ENCODE measurements at regions not wholly inside any gene's neighbourhood (a gene's known extent, or its start where the extent isn't known, plus 50 kb on each side); places are given as distances from the start of the nearest gene placed in this dataset.
A peak's percentile ranks its signal among the peaks of the same experiment; 100 is the strongest.

- no peak overlapping the region for H3K4me3 Mint-ChIP-seq
- H3K27ac Mint-ChIP-seq: no peak overlapping the region
- peaks cover 14% of the 10 kb centered on the region for H3K4me1 Mint-ChIP-seq
- ATAC-seq (replicated peaks): no peak
- H3K36me3 Mint-ChIP-seq (ENCODE audit: low read depth): no peaks in the 10 kb centered on the region
- H3K27me3 Mint-ChIP-seq: peaks cover 14% of the 10 kb centered on the region
- H3K9me3 Mint-ChIP-seq: peaks cover 5% of the 10 kb centered on the region
Measured at GRCh38 chr1:5111581-5111980, 457.2 kb downstream of the AJAP1 start.

DNA sequence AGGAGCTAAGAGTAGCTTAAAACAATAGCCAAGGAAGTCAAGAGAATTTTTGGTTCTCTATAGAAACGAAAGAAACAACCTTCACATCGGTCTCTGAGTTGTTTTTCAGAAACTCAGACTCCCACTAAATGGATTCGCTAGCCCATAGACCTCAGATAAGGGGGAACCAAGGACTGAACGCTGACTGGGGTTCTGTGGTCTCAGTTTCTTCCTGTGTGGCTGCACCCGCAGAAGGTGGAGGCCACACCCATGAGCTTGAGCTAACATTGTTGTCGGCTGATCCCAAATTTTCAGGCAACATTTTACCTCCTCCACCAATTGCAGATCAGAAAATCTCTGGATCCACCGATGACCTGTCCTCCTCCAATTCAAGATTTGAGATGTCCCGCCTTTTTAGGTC lies 456.1 kb downstream of the AJAP1 start:
- peak overlapping the region; percentile 10 for H3K4me3 Mint-ChIP-seq
- H3K27me3 Mint-ChIP-seq: peaks cover 18% of the 10 kb centered on the region
- H3K9me3 Mint-ChIP-seq: peaks cover 5% of the 10 kb centered on the region
- no peak overlapping the region for H3K27ac Mint-ChIP-seq
- peaks cover 14% of the 10 kb centered on the region for H3K4me1 Mint-ChIP-seq
- H3K36me3 Mint-ChIP-seq (ENCODE audit: low read depth): no peaks in the 10 kb centered on the region
- peak; percentile 26 for ATAC-seq (replicated peaks)

DNA sequence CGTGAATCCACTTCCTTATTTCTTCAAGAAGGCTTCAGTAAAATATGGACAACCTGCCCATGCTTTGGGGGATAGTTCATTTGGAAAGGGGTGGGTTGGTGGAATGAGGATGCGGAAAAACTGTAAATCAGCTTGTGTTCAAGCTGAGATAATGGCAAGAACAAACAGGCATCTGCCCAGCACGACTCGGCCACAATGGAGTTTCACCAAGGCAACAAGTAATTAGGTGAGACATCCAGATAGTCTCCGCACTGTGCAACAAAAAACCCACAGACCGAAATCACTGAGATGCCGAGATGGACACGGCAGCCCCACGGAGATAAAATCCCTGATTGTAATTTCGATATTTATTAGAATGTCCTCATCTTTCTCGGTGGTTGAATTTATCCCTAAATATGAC lies 455.2 kb downstream of the AJAP1 start:
- Mint-ChIP-seq H3K9me3 (peaks cover 5% of the 10 kb centered on the region), H3K4me1 (peaks cover 14% of the 10 kb centered on the region), H3K4me3 (no peak overlapping the region), H3K27me3 (peaks cover 18% of the 10 kb centered on the region), H3K36me3 (ENCODE audit: low read depth) (no peaks in the 10 kb centered on the region), H3K27ac (no peak overlapping the region)
- ATAC-seq (replicated peaks): no peak

- H3K9me3 Mint-ChIP-seq: peaks cover 5% of the 10 kb centered on the region
- H3K27ac Mint-ChIP-seq: no peak overlapping the region
- H3K4me3 Mint-ChIP-seq: no peak overlapping the region
- ATAC-seq (replicated peaks): no peak
- H3K27me3 Mint-ChIP-seq: peaks cover 18% of the 10 kb centered on the region
- H3K36me3 Mint-ChIP-seq (ENCODE audit: low read depth): no peaks in the 10 kb centered on the region
- H3K4me1 Mint-ChIP-seq: peaks cover 14% of the 10 kb centered on the region
Measured at GRCh38 chr1:5108740-5109139, 454.3 kb downstream of the AJAP1 start.

GRCh38 chr1:5105744-5106143 lies 451.3 kb downstream of the AJAP1 start:
- no peak for ATAC-seq (replicated peaks)

DNA sequence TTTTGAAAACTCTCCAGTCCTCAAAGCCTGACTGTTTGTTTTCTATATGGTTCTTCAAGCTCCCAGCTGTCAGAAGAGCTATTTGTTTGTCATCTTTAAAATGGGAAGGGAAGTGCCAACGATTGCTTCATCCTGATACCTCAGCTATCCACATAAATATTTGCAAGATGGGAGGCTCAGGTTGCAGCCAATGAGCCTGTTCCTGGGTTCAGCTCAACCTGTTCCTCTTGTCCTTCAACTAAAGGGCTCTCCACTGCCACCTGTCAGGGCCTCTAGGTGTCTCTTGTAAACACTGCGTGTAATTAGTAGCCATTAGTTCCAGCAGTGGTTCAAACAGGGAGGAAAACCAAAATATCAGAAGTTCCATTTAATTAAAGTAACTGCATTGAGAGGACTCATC lies 445.1 kb downstream of the AJAP1 start:
- Mint-ChIP-seq H3K36me3 (ENCODE audit: low read depth) (no peaks in the 10 kb centered on the region), H3K27ac (no peak overlapping the region), H3K9me3 (peaks cover 1% of the 10 kb centered on the region), H3K27me3 (peaks cover 8% of the 10 kb centered on the region), H3K4me3 (no peak overlapping the region), H3K4me1 (no peaks in the 10 kb centered on the region)
- ATAC-seq (replicated peaks): no peak

More at GRCh38 chr1:5105744-5106143, 451.3 kb downstream of the AJAP1 start:
- no peak overlapping the region for H3K4me3 Mint-ChIP-seq
- H3K9me3 Mint-ChIP-seq: no peaks in the 10 kb centered on the region
- H3K27me3 Mint-ChIP-seq: peaks cover 13% of the 10 kb centered on the region
- H3K4me1 Mint-ChIP-seq: peaks cover 4% of the 10 kb centered on the region
- H3K36me3 Mint-ChIP-seq (ENCODE audit: low read depth): no peaks in the 10 kb centered on the region
- no peak overlapping the region for H3K27ac Mint-ChIP-seq

DNA sequence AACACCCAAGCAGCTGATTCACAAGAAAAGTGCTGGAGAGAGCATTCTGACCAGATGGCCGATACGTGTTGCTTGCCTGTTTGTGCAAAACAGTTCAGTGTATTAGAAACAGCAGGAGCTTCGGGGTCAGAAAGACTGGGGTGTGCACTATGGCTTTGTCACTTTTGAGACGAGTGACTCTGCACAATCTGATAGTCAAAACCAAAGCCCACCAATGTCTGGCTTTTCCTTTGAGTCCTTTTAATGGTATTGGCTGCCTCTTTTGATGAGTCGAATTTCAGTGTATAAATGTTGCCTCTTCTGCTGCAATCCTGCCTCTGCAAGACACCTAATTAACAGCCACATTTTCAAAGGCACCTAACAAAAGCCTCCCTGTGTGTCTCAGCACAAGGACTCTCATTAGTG lies 444.6 kb downstream of the AJAP1 start:
- Mint-ChIP-seq H3K27me3 (peaks cover 10% of the 10 kb centered on the region), H3K4me3 (no peak overlapping the region), H3K36me3 (ENCODE audit: low read depth) (no peaks in the 10 kb centered on the region), H3K27ac (no peak overlapping the region), H3K9me3 (peaks cover 5% of the 10 kb centered on the region), H3K4me1 (no peaks in the 10 kb centered on the region)
- no peak for ATAC-seq (replicated peaks)

- Mint-ChIP-seq H3K27ac (no peak overlapping the region), H3K9me3 (peaks cover 18% of the 10 kb centered on the region), H3K4me1 (no peaks in the 10 kb centered on the region), H3K27me3 (peaks cover 8% of the 10 kb centered on the region), H3K36me3 (ENCODE audit: low read depth) (no peaks in the 10 kb centered on the region), H3K4me3 (no peak overlapping the region)
- ATAC-seq (replicated peaks): no peak
Measured at GRCh38 chr1:5093042-5093441, 438.6 kb downstream of the AJAP1 start.

- Mint-ChIP-seq H3K36me3 (ENCODE audit: low read depth) (no peaks in the 10 kb centered on the region), H3K27ac (no peak overlapping the region), H3K27me3 (peaks cover 25% of the 10 kb centered on the region), H3K9me3 (peaks cover 3% of the 10 kb centered on the region), H3K4me3 (no peak overlapping the region), H3K4me1 (no peaks in the 10 kb centered on the region)
- no peak for ATAC-seq (replicated peaks)
Measured at GRCh38 chr1:5084676-5085075, 430.3 kb downstream of the AJAP1 start.

DNA sequence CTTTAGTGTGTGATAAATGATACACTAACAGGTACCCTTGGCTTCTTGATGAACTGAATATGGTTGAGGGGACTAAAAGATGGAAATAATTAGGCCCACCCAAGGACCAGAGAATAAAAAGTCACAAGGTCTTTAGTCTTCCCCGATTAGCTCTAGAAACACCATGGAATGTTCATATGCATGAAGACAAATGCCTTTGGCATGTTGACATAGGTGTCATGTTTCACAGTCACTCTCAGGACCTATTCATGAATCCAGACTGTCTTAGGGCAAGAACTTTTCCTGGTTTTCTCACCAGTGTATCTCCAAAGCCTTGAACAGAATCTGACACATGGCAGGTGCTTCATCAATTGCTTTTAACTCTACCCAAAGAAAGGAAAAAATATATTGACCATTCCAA lies 412.8 kb downstream of the AJAP1 start:
- Mint-ChIP-seq H3K9me3 (no peaks in the 10 kb centered on the region), H3K4me3 (no peak overlapping the region), H3K4me1 (no peaks in the 10 kb centered on the region), H3K36me3 (ENCODE audit: low read depth) (no peaks in the 10 kb centered on the region), H3K27ac (no peak overlapping the region), H3K27me3 (peaks cover 32% of the 10 kb centered on the region)
- no peak for ATAC-seq (replicated peaks)

DNA sequence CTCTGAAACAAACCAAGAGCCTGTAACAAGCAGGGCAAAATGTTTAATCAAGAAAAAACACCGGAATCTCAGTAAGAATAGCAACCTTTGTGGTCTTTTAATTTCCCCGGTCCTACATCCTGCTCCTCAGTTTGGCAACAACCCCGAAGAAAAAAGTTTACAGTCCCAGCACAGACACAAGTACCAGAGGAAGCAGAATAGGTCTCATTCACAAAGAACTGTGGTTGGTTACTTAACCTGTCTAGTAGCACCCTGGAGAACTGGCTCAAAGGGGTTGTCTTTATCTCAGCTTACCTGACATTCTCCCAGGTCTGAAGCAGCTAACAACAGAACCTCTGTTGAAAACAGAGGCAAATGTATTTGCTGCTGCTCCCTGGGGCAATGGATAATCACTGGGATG lies 399.3 kb downstream of the AJAP1 start:
- H3K4me3 Mint-ChIP-seq: no peak overlapping the region
- no peaks in the 10 kb centered on the region for H3K36me3 Mint-ChIP-seq (ENCODE audit: low read depth)
- H3K9me3 Mint-ChIP-seq: peaks cover 15% of the 10 kb centered on the region
- H3K27me3 Mint-ChIP-seq: peaks cover 22% of the 10 kb centered on the region
- ATAC-seq (replicated peaks): no peak
- no peaks in the 10 kb centered on the region for H3K4me1 Mint-ChIP-seq
- no peak overlapping the region for H3K27ac Mint-ChIP-seq

GRCh38 chr1:5029136-5029535 lies 374.7 kb downstream of the AJAP1 start:
- no peaks in the 10 kb centered on the region for H3K36me3 Mint-ChIP-seq (ENCODE audit: low read depth)
- ATAC-seq (replicated peaks): no peak
- H3K4me3 Mint-ChIP-seq: no peak overlapping the region
- H3K27ac Mint-ChIP-seq: no peak overlapping the region
- H3K9me3 Mint-ChIP-seq: peaks cover 4% of the 10 kb centered on the region
- H3K4me1 Mint-ChIP-seq: no peaks in the 10 kb centered on the region
- peaks cover 11% of the 10 kb centered on the region for H3K27me3 Mint-ChIP-seq

DNA sequence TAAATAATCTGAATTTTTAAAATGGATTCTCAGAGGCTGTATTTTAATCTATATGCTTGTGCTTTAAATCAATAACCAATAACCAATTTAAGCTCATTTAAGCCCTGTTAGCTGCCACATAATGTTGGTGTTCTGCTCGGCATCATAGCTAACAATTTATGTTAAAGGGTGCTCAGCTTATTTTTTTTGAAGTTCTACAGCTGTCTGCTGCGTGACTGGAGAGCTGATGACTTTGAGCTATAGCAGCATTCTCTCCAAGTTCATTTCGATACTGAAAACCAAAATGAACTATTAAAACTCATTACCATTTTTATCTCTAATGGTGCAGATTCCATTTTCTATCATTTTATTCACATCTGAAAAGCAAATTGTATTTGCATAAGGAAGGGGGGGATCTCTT lies 357.8 kb downstream of the AJAP1 start:
- H3K27me3 Mint-ChIP-seq: peaks cover 6% of the 10 kb centered on the region
- no peaks in the 10 kb centered on the region for H3K9me3 Mint-ChIP-seq
- no peaks in the 10 kb centered on the region for H3K36me3 Mint-ChIP-seq (ENCODE audit: low read depth)
- no peak overlapping the region for H3K27ac Mint-ChIP-seq
- H3K4me3 Mint-ChIP-seq: no peak overlapping the region
- no peaks in the 10 kb centered on the region for H3K4me1 Mint-ChIP-seq
- ATAC-seq (replicated peaks): no peak

DNA sequence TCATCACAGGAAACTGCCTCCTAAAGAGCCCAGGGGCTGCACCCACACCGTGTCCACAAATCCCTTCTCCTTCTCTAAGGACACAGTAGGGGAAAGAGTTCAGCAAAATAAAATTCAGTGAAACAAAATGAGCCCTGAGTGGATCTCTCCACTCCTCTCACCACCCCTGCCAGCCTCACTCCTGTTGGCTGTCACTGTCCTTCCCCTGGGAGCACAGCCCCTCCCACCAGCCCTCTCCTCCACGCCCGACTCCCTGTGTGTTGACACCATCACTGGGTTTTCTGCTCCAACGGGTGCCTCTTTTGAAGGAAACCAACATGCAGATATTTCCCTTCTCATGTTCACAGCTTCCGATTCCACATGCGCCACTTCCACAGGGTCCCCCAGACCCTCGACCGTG lies 356.2 kb downstream of the AJAP1 start:
- H3K4me3 Mint-ChIP-seq: no peak overlapping the region
- H3K27ac Mint-ChIP-seq: no peak overlapping the region
- H3K4me1 Mint-ChIP-seq: no peaks in the 10 kb centered on the region
- no peaks in the 10 kb centered on the region for H3K36me3 Mint-ChIP-seq (ENCODE audit: low read depth)
- no peak for ATAC-seq (replicated peaks)
- no peaks in the 10 kb centered on the region for H3K9me3 Mint-ChIP-seq
- peaks cover 6% of the 10 kb centered on the region for H3K27me3 Mint-ChIP-seq

DNA sequence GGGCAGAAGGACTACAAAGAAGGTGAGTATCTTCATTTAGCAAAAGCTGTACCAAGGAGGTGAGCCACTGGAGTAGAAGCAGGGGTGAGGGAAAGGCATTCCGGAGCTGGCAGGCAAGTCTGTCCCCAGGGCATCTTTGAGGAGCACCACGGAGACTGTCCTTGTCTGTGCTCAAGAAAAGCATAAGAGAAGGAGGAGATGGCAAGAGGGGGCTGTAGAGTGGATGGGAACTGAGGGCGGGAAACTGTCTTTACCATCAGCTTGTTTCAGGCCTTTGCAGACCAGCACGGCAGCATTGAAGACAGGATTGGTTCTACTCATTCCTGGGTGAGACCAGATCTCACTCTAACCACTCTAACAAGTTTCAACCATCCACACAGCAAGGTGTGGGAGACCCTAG lies 355.8 kb downstream of the AJAP1 start:
- H3K9me3 Mint-ChIP-seq: no peaks in the 10 kb centered on the region
- no peaks in the 10 kb centered on the region for H3K36me3 Mint-ChIP-seq (ENCODE audit: low read depth)
- ATAC-seq (replicated peaks): no peak
- no peak overlapping the region for H3K27ac Mint-ChIP-seq
- peaks cover 6% of the 10 kb centered on the region for H3K27me3 Mint-ChIP-seq
- H3K4me3 Mint-ChIP-seq: no peak overlapping the region
- no peaks in the 10 kb centered on the region for H3K4me1 Mint-ChIP-seq

DNA sequence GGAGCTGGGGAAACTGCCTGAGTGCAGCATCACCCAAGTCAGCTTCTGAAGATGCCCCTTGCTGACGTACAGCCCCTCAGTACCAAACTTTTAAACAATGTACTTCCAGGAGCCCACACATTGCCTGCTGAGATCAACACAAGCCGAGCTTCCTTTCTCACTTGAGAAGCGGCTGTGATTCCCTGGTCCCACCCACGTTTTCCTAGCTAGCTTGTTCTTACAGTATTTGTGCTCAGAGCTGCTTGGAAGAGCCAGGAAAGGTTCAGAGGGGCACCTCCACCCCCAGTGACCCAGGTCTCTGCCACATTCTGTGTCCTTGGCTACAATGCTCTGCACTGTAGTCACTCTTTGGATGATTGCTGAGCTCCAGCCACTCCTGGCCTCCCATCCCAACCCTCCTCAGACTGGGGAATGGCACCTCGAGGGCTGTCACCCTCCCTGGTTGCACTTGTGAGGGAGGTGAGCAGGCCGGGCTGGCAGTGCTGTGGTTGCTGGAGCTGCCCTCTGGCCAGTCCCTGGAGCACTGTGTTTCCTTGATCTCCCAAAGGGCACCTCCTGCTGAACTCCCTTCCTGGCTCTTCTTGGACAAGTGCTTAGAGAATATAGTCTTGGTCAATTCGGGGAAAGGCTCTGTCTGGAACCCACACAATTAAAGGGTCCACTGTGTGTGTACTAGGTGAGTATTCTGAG lies 355.1 kb downstream of the AJAP1 start:
- Mint-ChIP-seq H3K36me3 (ENCODE audit: low read depth) (no peaks in the 10 kb centered on the region), H3K9me3 (peaks cover 3% of the 10 kb centered on the region), H3K27ac (no peak overlapping the region), H3K4me1 (no peaks in the 10 kb centered on the region), H3K27me3 (peaks cover 6% of the 10 kb centered on the region), H3K4me3 (no peak overlapping the region)
- ATAC-seq (replicated peaks): no peak
